Neural cell (in vitro differentiated cells): ENCODE measurements at regions not wholly inside any gene's neighbourhood (a gene's known extent, or its start where the extent isn't known, plus 50 kb on each side); places are given as distances from the start of the nearest gene placed in this dataset.

Experiments used
- EP300 ChIP-seq: fragments of 450-650 bp; conservative IDR thresholded peaks from 2 replicates; pipeline ENCODE4 v1.6.1; 2014; ENCODE audit warnings: antibody characterized with exemption, mild to moderate bottlenecking, moderate library complexity; ENCODE audit not compliant: poor library complexity, severe bottlenecking
- MXI1 ChIP-seq: fragments of 450-650 bp; conservative IDR thresholded peaks from 2 replicates; pipeline ENCODE4 v1.6.1; 2014; ENCODE audit warnings: antibody characterized with exemption, mild to moderate bottlenecking; ENCODE audit not compliant: poor library complexity, severe bottlenecking
- POLR2AphosphoS5 ChIP-seq: IDR thresholded peaks from 2 replicates; pipeline ENCODE4 v1.6.1; 2012
- SMC3 ChIP-seq: fragments of 450-650 bp; conservative IDR thresholded peaks from 2 replicates; pipeline ENCODE4 v1.6.1; 2014; ENCODE audit warnings: antibody characterized with exemption, mild to moderate bottlenecking, moderate library complexity; ENCODE audit not compliant: poor library complexity
- TAF1 ChIP-seq: IDR thresholded peaks from 2 replicates; pipeline ENCODE4 v1.6.1; 2012; ENCODE audit warnings: low read depth
- TF ChIP-seq, protein P1 (sequence below): fragments of 450-650 bp; IDR thresholded peaks from 2 replicates; pipeline ENCODE4 v1.5.1; 2014; ENCODE audit warnings: antibody characterized with exemption, mild to moderate bottlenecking, moderate library complexity; ENCODE audit not compliant: poor library complexity, severe bottlenecking

GRCh38 chr22:27127911-27128310 lies 470.5 kb downstream of the MIAT start:
- TF ChIP-seq, protein P1, sequence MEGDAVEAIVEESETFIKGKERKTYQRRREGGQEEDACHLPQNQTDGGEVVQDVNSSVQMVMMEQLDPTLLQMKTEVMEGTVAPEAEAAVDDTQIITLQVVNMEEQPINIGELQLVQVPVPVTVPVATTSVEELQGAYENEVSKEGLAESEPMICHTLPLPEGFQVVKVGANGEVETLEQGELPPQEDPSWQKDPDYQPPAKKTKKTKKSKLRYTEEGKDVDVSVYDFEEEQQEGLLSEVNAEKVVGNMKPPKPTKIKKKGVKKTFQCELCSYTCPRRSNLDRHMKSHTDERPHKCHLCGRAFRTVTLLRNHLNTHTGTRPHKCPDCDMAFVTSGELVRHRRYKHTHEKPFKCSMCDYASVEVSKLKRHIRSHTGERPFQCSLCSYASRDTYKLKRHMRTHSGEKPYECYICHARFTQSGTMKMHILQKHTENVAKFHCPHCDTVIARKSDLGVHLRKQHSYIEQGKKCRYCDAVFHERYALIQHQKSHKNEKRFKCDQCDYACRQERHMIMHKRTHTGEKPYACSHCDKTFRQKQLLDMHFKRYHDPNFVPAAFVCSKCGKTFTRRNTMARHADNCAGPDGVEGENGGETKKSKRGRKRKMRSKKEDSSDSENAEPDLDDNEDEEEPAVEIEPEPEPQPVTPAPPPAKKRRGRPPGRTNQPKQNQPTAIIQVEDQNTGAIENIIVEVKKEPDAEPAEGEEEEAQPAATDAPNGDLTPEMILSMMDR, result no peak
- TF ChIP-seq MXI1 (no peak), POLR2AphosphoS5 (no peak), EP300 (no peak), TAF1 (no peak), SMC3 (no peak)
